HEK293 (cell line): ENCODE measurements at regions not wholly inside any gene's neighbourhood (a gene's known extent, or its start where the extent isn't known, plus 50 kb on each side); places are given as distances from the start of the nearest gene placed in this dataset.

ENCODE experiments used
- CTCF ChIA-PET: fragments of 350-600 bp; formaldehyde crosslinking; extraction: SDS; loops from one replicate; lab custom pipeline; 2021; ENCODE audit warnings: antibody characterized with exemption; lab: Yijun Ruan, JAX
- POLR2A ChIA-PET: fragments of 300-600 bp; formaldehyde crosslinking; extraction: SDS; loops from one replicate; lab custom pipeline; 2020; ENCODE audit warnings: antibody characterized with exemption, inconsistent platforms; lab: Yijun Ruan, JAX
- H3K27ac ChIP-seq: fragments of 200-500 bp; sonication (Bioruptor generic); 2 replicates; pipeline ENCODE4 v1.5.1; 2014; ENCODE audit warnings: low read depth, low read length, control low read depth, inconsistent platforms; ENCODE audit errors: extremely low read depth
- H3K36me3 ChIP-seq, 2 experiments: fragments of 200-500 bp in 1 of 2; sonication (Bioruptor generic) in 1 of 2; 1 replicate in 1 of 2; 2 replicates in 1 of 2; pipeline ENCODE4 v1.5.1; 2014 to 2017; ENCODE audit warnings: inconsistent platforms in 2 of 2, low read length in 2 of 2; ENCODE audit not compliant: control insufficient read depth in 2 of 2, insufficient read depth in 1 of 2
- H3K4me1 ChIP-seq: fragments of 200-500 bp; sonication (Bioruptor generic); 2 replicates; pipeline ENCODE4 v1.5.1; 2014; ENCODE audit warnings: mild to moderate bottlenecking, low read length, inconsistent platforms; ENCODE audit not compliant: control insufficient read depth, insufficient read depth
- H3K4me3 ChIP-seq: 2 replicates; pipeline ENCODE4 v1.5.1; 2011; ENCODE audit warnings: low read depth, mild to moderate bottlenecking, control low read depth, low read length, moderate library complexity
- H3K9me3 ChIP-seq: fragments of 200-500 bp; sonication (Bioruptor generic); 2 replicates; pipeline ENCODE4 v1.5.1; 2014; ENCODE audit warnings: low read depth, low read length, inconsistent platforms; ENCODE audit not compliant: control insufficient read depth, insufficient read depth
- KLF7 ChIP-seq: fragments of 450-650 bp; formaldehyde crosslinking; IDR thresholded peaks from 2 replicates; pipeline ENCODE4 v1.5.1; 2016; ENCODE audit warnings: missing biosample characterization, missing genetic modification characterization, borderline replicate concordance
- OSR2 ChIP-seq: fragments of 450-650 bp; formaldehyde crosslinking; IDR thresholded peaks from 2 replicates; pipeline ENCODE4 v1.5.1; 2016; ENCODE audit warnings: missing biosample characterization, missing genetic modification characterization
- SCRT2 ChIP-seq: fragments of 450-650 bp; formaldehyde crosslinking; IDR thresholded peaks from 2 replicates; pipeline ENCODE4 v1.5.1; 2016; ENCODE audit warnings: missing biosample characterization, missing genetic modification characterization
- TRIM28 ChIP-seq: IDR thresholded peaks from 2 replicates; pipeline ENCODE4 v1.6.1; 2011; ENCODE audit warnings: low read length, control low read depth, borderline replicate concordance
- ZBTB17 ChIP-seq: fragments of 450-650 bp; formaldehyde crosslinking; IDR thresholded peaks from 2 replicates; pipeline ENCODE4 v1.5.1; 2016; ENCODE audit warnings: missing biosample characterization, missing genetic modification characterization
- ZEB2 ChIP-seq: fragments of 450-650 bp; formaldehyde crosslinking; IDR thresholded peaks from 2 replicates; pipeline ENCODE4 v1.5.1; 2016; ENCODE audit warnings: missing biosample characterization, missing genetic modification characterization
- ZFP37 ChIP-seq: fragments of 450-650 bp; formaldehyde crosslinking; IDR thresholded peaks from 2 replicates; pipeline ENCODE4 v1.5.1; 2016; ENCODE audit warnings: missing biosample characterization, missing genetic modification characterization
- ZNF114 ChIP-seq: fragments of 450-650 bp; formaldehyde crosslinking; IDR thresholded peaks from 2 replicates; pipeline ENCODE4 v1.5.0; 2017; ENCODE audit warnings: missing biosample characterization, missing genetic modification characterization
- ZNF148 ChIP-seq: fragments of 450-650 bp; formaldehyde crosslinking; IDR thresholded peaks from 2 replicates; pipeline ENCODE4 v1.5.0; 2017; ENCODE audit warnings: missing biosample characterization, missing genetic modification characterization, borderline replicate concordance
- ZNF157 ChIP-seq: fragments of 450-650 bp; formaldehyde crosslinking; IDR thresholded peaks from 2 replicates; pipeline ENCODE4 v1.5.1; 2016; ENCODE audit warnings: missing biosample characterization, missing genetic modification characterization
- ZNF280C ChIP-seq: fragments of 450-650 bp; formaldehyde crosslinking; IDR thresholded peaks from 2 replicates; pipeline ENCODE4 v1.5.1; 2016; ENCODE audit warnings: missing biosample characterization, missing genetic modification characterization
- ZNF302 ChIP-seq: fragments of 450-650 bp; formaldehyde crosslinking; IDR thresholded peaks from 2 replicates; pipeline ENCODE4 v1.5.1; 2016; ENCODE audit warnings: missing biosample characterization, missing genetic modification characterization, low read depth
- ZNF324 ChIP-seq: fragments of 450-650 bp; formaldehyde crosslinking; IDR thresholded peaks from 2 replicates; pipeline ENCODE4 v1.5.1; 2016; ENCODE audit warnings: missing biosample characterization, missing genetic modification characterization
- ZNF391 ChIP-seq: fragments of 450-650 bp; formaldehyde crosslinking; IDR thresholded peaks from 2 replicates; pipeline ENCODE4 v1.5.1; 2016; ENCODE audit warnings: low read depth, missing biosample characterization, missing genetic modification characterization, borderline replicate concordance
- ZNF513 ChIP-seq: fragments of 450-650 bp; IDR thresholded peaks from 2 replicates; pipeline ENCODE4 v1.5.1; 2018; ENCODE audit warnings: missing biosample characterization, missing genetic modification characterization
- ZNF514 ChIP-seq: fragments of 450-650 bp; formaldehyde crosslinking; IDR thresholded peaks from 2 replicates; pipeline ENCODE4 v1.5.1; 2016; ENCODE audit warnings: missing biosample characterization, missing genetic modification characterization
- ZNF555 ChIP-seq: fragments of 450-650 bp; formaldehyde crosslinking; conservative IDR thresholded peaks from 2 replicates; pipeline ENCODE4 v1.5.1; 2017; ENCODE audit warnings: missing biosample characterization, mild to moderate bottlenecking, missing genetic modification characterization, inconsistent platforms
- ZNF704 ChIP-seq: fragments of 450-650 bp; formaldehyde crosslinking; IDR thresholded peaks from 2 replicates; pipeline ENCODE4 v1.5.1; 2016; ENCODE audit warnings: missing biosample characterization, missing genetic modification characterization
- ZSCAN5A ChIP-seq: fragments of 450-650 bp; formaldehyde crosslinking; IDR thresholded peaks from 2 replicates; pipeline ENCODE4 v1.5.1; 2016; ENCODE audit warnings: missing biosample characterization, missing genetic modification characterization

GRCh38 chr1:29962336-29962735, 726.0 kb downstream of the PTPRU start:
- H3K9me3 ChIP-seq = no peaks in the 10 kb centered on the region
- CTCF ChIA-PET = no interaction called here
- H3K4me1 ChIP-seq = no peaks in the 10 kb centered on the region
- no peak overlapping the region for H3K4me3 ChIP-seq
- TF ChIP-seq KLF7 (tag by site-specific recombination) (no peak), ZNF514 (no peak), ZNF280C (no peak), ZNF324 (tag by site-specific recombination) (no peak), ZBTB17 (tag by site-specific recombination) (no peak), OSR2 (no peak), ZNF114 (tag by site-specific recombination) (no peak), ZNF148 (tag by site-specific recombination) (no peak), ZEB2 (no peak), SCRT2 (tag by site-specific recombination) (no peak), TRIM28 (no peak), ZFP37 (no peak), ZNF555 (tag by site-specific recombination) (no peak), ZNF157 (tag by site-specific recombination) (no peak), ZSCAN5A (tag by site-specific recombination) (no peak), ZNF513 (tag by site-specific recombination) (no peak), ZNF391 (tag by site-specific recombination) (no peak), ZNF302 (tag by site-specific recombination) (no peak), ZNF704 (tag by site-specific recombination) (no peak)
- POLR2A ChIA-PET = no interaction called here
- no peak overlapping the region for H3K27ac ChIP-seq
- H3K36me3 ChIP-seq = no peaks in the 10 kb centered on the region
